Omental fat pad (tissue), 3 donors: ENCODE measurements at regions not wholly inside any gene's neighbourhood (a gene's known extent, or its start where the extent isn't known, plus 50 kb on each side); places are given as distances from the start of the nearest gene placed in this dataset.

ENCODE experiments used
- ATAC-seq: fragments of 150-250 bp; one replicate; pipeline ENCODE4 v1.9.1; 2016; ENCODE audit warnings: mild to moderate bottlenecking, moderate library complexity; ENCODE audit not compliant: low FRiP score
- DNase-seq: peaks from one replicate; pipeline ENCODE4 v3.0.0-alpha.2; 2019; ENCODE audit warnings: low spot score
- TF ChIP-seq, protein P1 (sequence below), 3 donors: fragments of 450-650 bp; IDR thresholded peaks; one replicate each; pipeline ENCODE4 v1.5.1; 2016 to 2017; ENCODE audit warnings: antibody characterized with exemption in 3 of 3, mild to moderate bottlenecking in 3 of 3, moderate library complexity in 2 of 3

DNA sequence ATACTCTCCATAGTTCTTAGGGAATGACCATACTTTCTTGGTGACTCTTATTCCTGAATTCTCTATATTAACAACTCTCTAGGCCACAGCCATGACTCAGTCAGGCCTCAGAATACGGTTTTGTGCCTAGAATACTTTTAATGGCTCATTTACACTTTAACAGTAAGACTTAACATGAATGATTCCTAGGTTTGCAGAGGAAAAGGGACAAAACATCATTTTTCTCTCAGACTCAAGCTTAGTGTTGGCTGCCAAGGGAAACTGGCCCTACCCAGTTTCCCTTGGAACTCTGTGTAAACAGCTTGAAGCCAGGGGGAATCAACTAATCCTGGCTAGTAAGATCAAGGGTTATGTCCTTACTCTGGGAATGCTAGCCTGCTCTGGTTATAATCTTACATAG, 164.9 kb upstream of the PKN2 start:
- DNase-seq (no peak), ATAC-seq (no peak)

DNA sequence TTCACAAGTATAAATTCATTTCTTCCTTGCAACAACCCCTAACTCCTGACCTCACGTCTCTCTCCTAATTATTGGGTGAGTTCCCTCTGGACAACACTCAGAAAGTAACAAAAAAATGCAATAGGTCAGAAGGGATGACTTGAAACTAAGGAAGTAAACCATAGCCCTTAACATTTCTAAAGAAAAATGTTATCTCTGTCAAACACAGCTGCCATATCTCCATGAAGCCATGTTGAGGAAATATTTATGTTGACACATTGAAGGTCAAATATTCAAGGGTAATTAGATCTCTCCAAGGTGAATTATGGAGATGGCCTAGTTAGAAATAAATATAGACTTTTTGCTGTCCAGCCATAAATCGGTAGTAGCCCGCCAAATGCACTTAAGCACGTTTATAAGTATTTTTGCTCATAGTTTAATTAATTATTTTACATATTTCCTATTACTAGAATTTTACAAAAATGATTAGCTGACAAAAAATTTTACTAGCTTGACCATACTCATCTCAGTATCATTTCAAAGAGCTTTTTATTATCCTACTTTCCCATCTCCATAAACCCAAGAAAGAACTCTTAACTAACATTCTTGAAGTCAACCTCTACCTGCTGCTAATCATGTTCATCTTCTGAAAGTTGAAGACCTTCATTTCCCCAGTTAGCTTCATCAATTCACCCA, 160.1 kb upstream of the PKN2 start:
- ATAC-seq (no peak), DNase-seq (no peak)
- TF ChIP-seq, protein P1, sequence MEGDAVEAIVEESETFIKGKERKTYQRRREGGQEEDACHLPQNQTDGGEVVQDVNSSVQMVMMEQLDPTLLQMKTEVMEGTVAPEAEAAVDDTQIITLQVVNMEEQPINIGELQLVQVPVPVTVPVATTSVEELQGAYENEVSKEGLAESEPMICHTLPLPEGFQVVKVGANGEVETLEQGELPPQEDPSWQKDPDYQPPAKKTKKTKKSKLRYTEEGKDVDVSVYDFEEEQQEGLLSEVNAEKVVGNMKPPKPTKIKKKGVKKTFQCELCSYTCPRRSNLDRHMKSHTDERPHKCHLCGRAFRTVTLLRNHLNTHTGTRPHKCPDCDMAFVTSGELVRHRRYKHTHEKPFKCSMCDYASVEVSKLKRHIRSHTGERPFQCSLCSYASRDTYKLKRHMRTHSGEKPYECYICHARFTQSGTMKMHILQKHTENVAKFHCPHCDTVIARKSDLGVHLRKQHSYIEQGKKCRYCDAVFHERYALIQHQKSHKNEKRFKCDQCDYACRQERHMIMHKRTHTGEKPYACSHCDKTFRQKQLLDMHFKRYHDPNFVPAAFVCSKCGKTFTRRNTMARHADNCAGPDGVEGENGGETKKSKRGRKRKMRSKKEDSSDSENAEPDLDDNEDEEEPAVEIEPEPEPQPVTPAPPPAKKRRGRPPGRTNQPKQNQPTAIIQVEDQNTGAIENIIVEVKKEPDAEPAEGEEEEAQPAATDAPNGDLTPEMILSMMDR (IDR thresholded peaks at IDR 0.05), result no peak

More for the DNA sequence above, 164.9 kb upstream of the PKN2 start:
- TF ChIP-seq, protein P1 (IDR thresholded peaks at IDR 0.05), result no peak

DNA sequence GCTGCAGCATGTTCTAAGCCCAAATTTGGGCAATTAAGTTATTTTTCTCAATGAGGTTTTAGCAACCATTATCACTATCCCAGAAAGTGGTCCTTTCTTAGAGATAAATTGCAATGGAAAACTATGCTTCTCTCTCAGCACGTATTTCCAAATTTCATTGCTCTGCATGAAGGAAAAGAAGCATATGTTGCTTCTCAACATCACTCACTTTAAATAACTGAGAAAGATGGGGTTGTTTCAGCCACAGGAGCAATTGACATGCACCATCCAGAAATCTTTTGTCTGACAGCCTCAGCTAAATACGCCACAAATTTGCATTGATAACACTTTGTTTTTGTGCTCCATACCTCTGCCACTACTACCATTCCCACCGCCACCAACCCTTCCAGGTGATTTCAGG, 157.6 kb upstream of the PKN2 start:
- TF ChIP-seq, protein P1 (IDR thresholded peaks at IDR 0.05), result no peak
- DNase-seq (no peak), ATAC-seq (no peak)

DNA sequence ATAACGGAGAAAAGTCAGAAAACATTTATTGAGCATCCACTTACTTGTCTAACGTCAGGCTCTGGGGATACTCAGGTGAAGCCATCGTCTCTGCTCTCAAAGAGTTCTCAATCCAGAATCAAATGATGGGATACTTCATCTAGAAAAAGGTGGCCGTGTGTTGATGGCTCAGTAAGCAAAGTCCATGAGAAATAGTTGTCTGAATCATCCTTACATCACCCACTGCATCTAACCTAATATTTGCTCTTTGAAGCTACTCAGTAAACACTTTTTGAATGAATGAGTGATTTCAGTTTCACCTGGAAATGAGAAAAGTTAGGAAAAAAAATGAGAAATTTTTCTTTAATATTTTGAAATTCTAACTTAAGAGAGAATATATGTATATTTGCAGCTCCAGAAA, 155.3 kb upstream of the PKN2 start:
- DNase-seq (no peak), ATAC-seq (no peak)
- TF ChIP-seq, protein P1 (IDR thresholded peaks at IDR 0.05), result no peak

DNA sequence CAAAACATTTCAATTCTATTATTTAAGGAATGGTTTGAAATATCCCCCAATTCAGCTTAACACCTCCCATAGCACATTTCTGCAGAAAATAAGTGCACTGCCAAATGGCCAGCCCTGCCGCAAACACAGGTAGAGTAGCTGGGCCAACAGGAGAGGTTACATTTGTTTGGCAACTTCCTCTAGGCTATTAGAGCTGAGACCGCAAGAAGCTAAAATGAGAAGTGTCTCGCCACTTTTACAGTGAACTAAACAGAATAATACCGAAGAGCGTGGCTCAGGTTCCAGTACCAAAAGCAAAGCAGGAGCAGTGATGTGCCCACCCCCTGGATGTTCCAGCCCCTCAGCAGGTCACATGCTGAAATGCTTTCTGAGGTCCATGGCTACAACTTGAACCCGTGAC, 154.5 kb upstream of the PKN2 start:
- ATAC-seq (no peak), DNase-seq (no peak)
- TF ChIP-seq, protein P1 (IDR thresholded peaks at IDR 0.05), result no peak

DNA sequence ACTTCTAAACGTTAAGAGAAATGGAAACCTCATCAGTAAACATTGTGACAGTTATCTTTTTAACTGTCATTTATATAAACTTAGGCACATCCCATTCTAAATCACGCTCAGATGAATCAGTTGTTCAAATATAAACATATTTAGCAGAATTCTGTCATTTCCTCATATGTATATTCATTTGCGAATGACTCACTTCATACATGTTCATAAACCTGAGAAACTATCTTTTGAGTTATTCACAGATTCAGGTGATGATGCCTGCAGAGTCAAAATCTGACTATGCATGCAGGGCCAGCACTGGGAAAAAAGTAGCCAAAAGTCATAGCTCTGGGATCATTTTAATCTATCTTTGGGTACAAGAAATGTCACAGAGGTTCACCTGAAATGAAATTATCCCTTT, 153.8 kb upstream of the PKN2 start:
- TF ChIP-seq, protein P1 (IDR thresholded peaks at IDR 0.05), result no peak
- no peak for DNase-seq
- ATAC-seq, result no peak

DNA sequence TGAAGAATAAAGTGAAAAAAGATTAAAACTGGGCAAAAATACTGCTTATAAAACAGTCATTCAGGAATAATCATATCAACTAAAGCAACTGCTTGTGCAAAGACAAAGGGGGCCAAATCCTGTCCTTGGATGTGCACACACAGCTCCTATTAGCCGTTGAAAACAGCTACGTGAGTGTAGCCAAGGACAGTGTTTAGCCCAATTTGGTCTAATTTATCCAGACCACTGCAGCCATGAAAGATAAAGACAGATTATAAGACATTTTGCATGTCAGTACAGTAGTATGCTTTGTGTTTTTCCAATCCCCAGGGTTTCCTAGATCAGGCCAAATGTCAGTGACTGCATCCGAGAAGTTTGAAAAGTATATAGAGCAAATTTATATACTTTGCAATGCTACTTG, 146.3 kb upstream of the PKN2 start:
- TF ChIP-seq, protein P1 (IDR thresholded peaks at IDR 0.05), result no peak
- ATAC-seq (no peak), DNase-seq (no peak)
